GM18951 (cell line): ENCODE measurements at regions not wholly inside any gene's neighbourhood (a gene's known extent, or its start where the extent isn't known, plus 50 kb on each side); places are given as distances from the start of the nearest gene placed in this dataset.

Experiments
- POLR2A ChIP-seq: IDR thresholded peaks from 4 replicates; pipeline ENCODE4 v1.6.1; 2011; ENCODE audit warnings: mild to moderate bottlenecking; ENCODE audit not compliant: insufficient read length, insufficient read depth; ENCODE audit errors: extremely low read depth
- in situ Hi-C: fragments of 300-500 bp; cut with MboI; formaldehyde crosslinking; loops from one replicate; pipeline ENCODE4 v1.12.0; 2022; ENCODE audit warnings: low sequenced_read_pairs, mixed read lengths, inconsistent platforms; ENCODE audit not compliant: unreplicated experiment

DNA sequence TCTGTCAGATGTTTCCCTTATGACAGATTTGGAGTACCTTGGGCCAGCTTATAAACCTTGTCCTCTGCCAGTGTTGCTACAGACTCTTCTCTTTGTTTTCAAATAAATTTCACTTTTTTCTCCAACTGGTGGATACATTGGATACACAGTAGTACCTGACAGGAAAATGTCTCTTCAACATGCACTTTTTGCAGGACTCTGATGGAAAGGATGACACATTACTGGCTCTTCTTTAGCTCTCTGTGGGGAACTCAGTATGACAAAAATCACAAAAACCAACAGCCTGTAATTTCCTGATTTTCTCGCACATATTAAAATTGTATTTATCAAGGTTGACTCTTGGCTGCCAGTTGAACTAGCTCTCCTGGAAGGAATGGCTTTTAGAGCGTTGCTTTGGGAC is 61.3 kb upstream of the GIMD1 start:
- TF ChIP-seq POLR2A = no peak
- in situ Hi-C loops = no loop called here

DNA sequence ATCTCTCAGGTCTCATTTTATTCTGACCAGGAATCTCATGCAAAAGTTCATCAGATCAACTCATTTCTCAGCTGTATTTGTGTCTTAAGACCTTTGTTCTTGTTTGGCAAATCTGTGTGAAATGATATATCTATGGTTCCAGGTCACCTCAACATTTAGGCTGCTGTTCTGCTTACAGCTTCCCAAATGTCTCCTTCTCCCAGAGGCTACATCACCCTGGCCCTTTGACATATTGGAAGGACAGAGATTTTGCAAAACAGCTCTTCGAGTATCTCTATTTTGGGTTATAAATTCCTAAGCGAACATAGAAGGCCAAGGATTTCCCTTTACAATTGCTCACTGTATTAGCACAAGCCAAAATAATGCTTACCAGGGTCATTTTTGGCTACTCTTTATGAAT is 57.5 kb upstream of the GIMD1 start:
- TF ChIP-seq POLR2A = no peak
- in situ Hi-C loops = no loop called here

DNA sequence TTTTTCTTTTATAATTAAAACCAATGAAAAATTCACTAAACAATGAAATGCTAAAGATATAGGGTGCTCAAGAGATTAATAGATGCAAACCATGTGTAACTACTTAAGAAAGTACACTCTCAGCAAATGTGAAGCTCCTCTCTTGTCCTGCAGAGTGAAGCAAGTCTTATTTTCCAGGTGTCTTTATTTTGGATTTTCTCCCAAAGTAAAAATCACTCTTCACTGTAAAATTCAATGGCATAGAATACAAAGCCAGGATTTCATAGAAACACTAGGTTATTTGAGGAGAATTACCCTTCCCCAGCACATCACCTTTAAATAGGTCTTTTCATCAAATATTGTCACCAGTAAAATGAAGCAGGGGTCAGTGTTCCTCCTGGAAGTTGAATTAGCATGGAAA is 57.0 kb upstream of the GIMD1 start:
- in situ Hi-C loops = no loop called here
- TF ChIP-seq POLR2A = no peak

DNA sequence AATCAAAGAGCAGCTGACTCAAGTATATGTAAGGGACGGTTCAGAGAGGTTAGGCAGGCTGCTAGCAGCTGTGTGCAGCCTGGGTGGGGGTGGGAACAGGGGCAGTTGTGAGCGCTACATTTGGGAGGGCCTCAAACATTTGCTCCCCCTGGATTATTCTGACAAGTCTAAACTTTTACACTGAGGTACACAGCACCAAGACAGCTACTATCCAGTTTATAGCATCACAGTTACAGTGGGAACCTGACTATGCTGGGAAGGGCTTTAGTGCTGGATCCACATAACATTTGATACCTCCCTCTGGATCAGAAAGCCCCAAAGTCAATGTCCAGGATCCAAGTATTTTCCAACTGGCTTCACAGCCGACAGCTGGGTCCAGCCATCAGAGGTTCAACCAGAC is 55.8 kb upstream of the GIMD1 start:
- TF ChIP-seq POLR2A = no peak
- in situ Hi-C loops = no loop called here

DNA sequence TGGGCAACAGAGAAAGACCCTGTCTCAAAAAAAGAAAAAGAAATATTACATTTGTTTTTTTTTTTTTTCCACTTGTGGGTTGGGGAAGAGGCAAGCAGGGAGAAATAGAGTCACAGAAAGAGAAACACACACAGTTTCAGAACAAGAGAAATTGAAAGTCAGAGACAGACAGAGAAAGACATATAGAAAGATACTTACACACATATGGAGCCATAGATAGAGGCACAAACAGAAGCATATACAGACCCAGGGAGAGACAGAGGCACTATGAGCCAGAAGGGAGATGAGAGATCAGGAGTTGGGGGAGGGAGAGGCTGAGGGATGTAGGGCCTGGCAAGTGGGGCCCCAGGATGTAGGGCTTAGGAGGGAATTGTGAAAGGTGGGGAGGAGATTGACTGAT is 55.2 kb upstream of the GIMD1 start:
- TF ChIP-seq POLR2A = no peak
- in situ Hi-C loops = no loop called here

DNA sequence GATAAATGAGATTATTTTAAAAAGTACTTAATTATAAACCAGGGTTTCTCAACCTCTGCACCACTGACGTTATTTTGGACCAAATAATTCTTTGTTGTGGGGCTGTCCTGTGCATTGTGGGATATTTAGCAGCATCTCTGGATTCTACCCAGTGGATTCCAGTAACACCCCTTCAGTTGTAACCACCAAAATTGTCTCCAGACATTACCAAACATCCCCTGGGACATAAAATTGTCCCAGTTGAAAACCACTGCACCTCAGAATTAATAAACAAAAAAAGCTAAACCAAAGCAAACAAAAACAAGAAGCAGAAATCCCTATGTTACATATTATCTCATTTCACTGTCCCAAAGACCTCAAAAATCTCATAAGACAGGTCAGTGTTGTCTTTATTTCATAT is 54.2 kb upstream of the GIMD1 start:
- no peak for TF ChIP-seq POLR2A
- in situ Hi-C loops = no loop called here

DNA sequence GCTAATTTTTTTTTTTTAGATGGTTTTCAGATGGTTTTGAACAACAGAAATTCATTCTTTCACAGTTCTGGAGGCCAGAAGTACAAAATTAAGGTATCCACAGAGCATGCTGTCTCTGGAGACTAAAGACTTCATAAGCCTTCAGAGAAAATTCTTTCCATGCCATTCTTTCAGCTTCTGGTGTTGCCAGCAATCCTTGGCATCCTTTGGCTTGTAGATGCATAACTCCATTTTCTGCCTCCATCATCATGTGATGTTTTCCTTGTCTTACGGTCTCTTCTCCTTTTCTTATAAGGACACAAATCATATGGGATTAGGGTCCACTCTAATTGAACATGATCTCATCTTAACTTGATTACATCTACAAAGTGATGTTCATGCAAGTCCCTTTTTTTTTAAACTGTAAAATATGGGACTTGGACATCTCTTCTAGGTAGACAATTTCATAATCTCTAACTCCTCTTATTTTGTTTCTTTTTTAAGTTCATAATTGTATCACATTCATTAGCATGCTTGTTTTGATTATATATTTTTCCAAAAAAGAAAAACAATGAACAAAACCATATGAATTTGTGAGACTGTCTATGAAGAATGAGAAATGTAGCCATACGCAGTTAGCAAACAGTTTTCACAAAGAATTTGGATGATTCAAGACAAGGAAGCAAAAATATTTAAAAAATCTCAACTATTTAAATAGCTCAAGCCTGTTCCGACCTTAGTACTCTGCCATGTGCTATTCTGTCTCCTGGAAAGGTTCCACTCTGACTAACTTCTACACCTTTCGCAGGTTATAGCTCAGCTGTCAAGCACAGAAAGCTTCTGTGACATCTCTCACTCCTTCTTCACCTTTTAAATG is 53.1 kb upstream of the GIMD1 start:
- TF ChIP-seq POLR2A = no peak
- in situ Hi-C loops = no loop called here

DNA sequence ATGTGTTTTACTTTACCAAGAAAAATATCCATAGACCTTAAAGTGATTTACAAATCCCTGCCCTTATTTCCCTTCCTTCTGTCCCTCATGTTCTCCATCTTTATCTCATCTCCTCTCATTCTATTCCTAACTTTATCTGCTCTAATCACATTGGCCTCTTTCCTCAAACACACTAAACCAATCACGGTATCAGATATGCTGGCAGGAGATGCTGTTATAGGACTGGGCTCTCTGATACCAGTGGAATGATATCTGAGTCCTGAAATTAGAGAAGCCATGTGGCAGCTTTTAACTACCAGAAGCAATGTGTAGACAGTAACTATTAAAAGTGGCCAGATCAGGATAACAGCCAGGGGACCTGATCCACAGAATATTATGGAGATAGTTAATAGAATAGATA is 49.9 kb upstream of the GIMD1 start:
- TF ChIP-seq POLR2A = no peak
- in situ Hi-C loops = no loop called here
